Lung microvascular endothelial cell (primary cell): ENCODE measurements at regions not wholly inside any gene's neighbourhood (a gene's known extent, or its start where the extent isn't known, plus 50 kb on each side); places are given as distances from the start of the nearest gene placed in this dataset.

ENCODE experiments used
- DNase-seq, 2 donors: peaks; one replicate each; pipeline versions ENCODE4 v3.0.0 to v3.0.0-alpha.2; 2010; ENCODE audit warnings: low read depth in 2 of 2

- no peak for DNase-seq
Measured at GRCh38 chr16:6095414-6095813, 997.8 kb upstream of the EEF2KMT start.

- DNase-seq: no peak
Measured at GRCh38 chr16:6091021-6091420, 993.4 kb upstream of the EEF2KMT start.

- DNase-seq: peak in 1 of 2 donors; percentile 1
Measured at GRCh38 chr16:6081320-6081976, 983.9 kb upstream of the EEF2KMT start.

- no peak for DNase-seq
Measured at GRCh38 chr16:6076631-6077030, 979.0 kb upstream of the EEF2KMT start.

GRCh38 chr16:6068063-6068462, 970.5 kb upstream of the EEF2KMT start:
- no peak for DNase-seq

GRCh38 chr16:6066652-6067051, 969.1 kb upstream of the EEF2KMT start:
- no peak for DNase-seq

GRCh38 chr16:6063526-6063925, 965.9 kb upstream of the EEF2KMT start:
- no peak for DNase-seq

GRCh38 chr16:6059671-6060070, 962.1 kb upstream of the EEF2KMT start:
- DNase-seq: no peak

- no peak for DNase-seq
Measured at GRCh38 chr16:6057821-6058220, 960.2 kb upstream of the EEF2KMT start.

- no peak for DNase-seq
Measured at GRCh38 chr16:6048017-6048416, 950.4 kb upstream of the EEF2KMT start.

GRCh38 chr16:6047325-6047724, 949.7 kb upstream of the EEF2KMT start:
- DNase-seq: no peak

- DNase-seq: no peak
Measured at GRCh38 chr16:6038941-6039645, 941.5 kb upstream of the EEF2KMT start.

GRCh38 chr16:6035161-6035560, 937.6 kb upstream of the EEF2KMT start:
- DNase-seq: no peak

- no peak for DNase-seq
Measured at GRCh38 chr16:6034511-6034910, 936.9 kb upstream of the EEF2KMT start.

GRCh38 chr16:6032438-6032837, 934.8 kb upstream of the EEF2KMT start:
- no peak for DNase-seq

- no peak for DNase-seq
Measured at GRCh38 chr16:6031567-6031966, 934.0 kb upstream of the EEF2KMT start.

- DNase-seq: no peak
Measured at GRCh38 chr16:6031102-6031501, 933.5 kb upstream of the EEF2KMT start.

- DNase-seq: no peak
Measured at GRCh38 chr16:6027733-6028132, 930.1 kb upstream of the EEF2KMT start.

GRCh38 chr16:6023449-6023848, 925.9 kb upstream of the EEF2KMT start:
- DNase-seq: no peak

GRCh38 chr16:6021276-6021943, 923.8 kb upstream of the EEF2KMT start:
- no peak for DNase-seq

- no peak for DNase-seq
Measured at GRCh38 chr16:6020162-6020985, 922.8 kb upstream of the EEF2KMT start.

- no peak for DNase-seq
Measured at GRCh38 chr16:6019490-6019991, 921.9 kb upstream of the EEF2KMT start.
